Stimulated activated CD8-positive, alpha-beta memory T cell treated with anti-CD3 and anti-CD28 coated beads, Interleukin-12 subunit alpha, Interleukin-12 subunit beta, amount 100 ng/mL, for 4 hours (primary cell): ENCODE measurements at regions not wholly inside any gene's neighbourhood (a gene's known extent, or its start where the extent isn't known, plus 50 kb on each side); places are given as distances from the start of the nearest gene placed in this dataset.
"Not testable (repeated sequence)": the region's sequence is repeated elsewhere in the genome, so short reads cannot be mapped to it uniquely, and the experiment has no call there.

ENCODE experiments used
- DNase-seq: peaks from one replicate; pipeline ENCODE4 v3.0.0-alpha.2; 2020; ENCODE audit warnings: low read depth

- DNase-seq: no peak
Measured at GRCh38 chr1:112818990-112819689, 104.0 kb upstream of the PPM1J start.

GRCh38 chr1:112817555-112818373 lies 102.6 kb upstream of the PPM1J start:
- no peak for DNase-seq

- DNase-seq: no peak
Measured at GRCh38 chr1:112815376-112815775, 100.2 kb upstream of the PPM1J start.

- not testable (repeated sequence) for DNase-seq
Measured at GRCh38 chr1:112814645-112815044, 99.5 kb upstream of the PPM1J start.

GRCh38 chr1:112808861-112809684 lies 93.9 kb upstream of the PPM1J start:
- peak; percentile 20 for DNase-seq

GRCh38 chr1:112807999-112808398 lies 92.9 kb upstream of the PPM1J start:
- DNase-seq: no peak

GRCh38 chr1:112807117-112807516 lies 92.0 kb upstream of the PPM1J start:
- DNase-seq: no peak

GRCh38 chr1:112806090-112806642 lies 91.0 kb upstream of the PPM1J start:
- no peak for DNase-seq

- DNase-seq: no peak
Measured at GRCh38 chr1:112805155-112805853, 90.2 kb upstream of the PPM1J start.

- no peak for DNase-seq
Measured at GRCh38 chr1:112803906-112804762, 89.0 kb upstream of the PPM1J start.

GRCh38 chr1:112800289-112800688 lies 85.2 kb upstream of the PPM1J start:
- DNase-seq: no peak

GRCh38 chr1:112798292-112798691 lies 83.2 kb upstream of the PPM1J start:
- DNase-seq: no peak

- DNase-seq: no peak
Measured at GRCh38 chr1:112797224-112797623, 82.1 kb upstream of the PPM1J start.

GRCh38 chr1:112794654-112795239 lies 79.6 kb upstream of the PPM1J start:
- DNase-seq: no peak

GRCh38 chr1:112793631-112794565 lies 78.8 kb upstream of the PPM1J start:
- no peak for DNase-seq

- DNase-seq: no peak
Measured at GRCh38 chr1:112791723-112792104, 76.6 kb upstream of the PPM1J start.

- DNase-seq: no peak
Measured at GRCh38 chr1:112790920-112791722, 76.0 kb upstream of the PPM1J start.

GRCh38 chr1:112788561-112788960 lies 73.4 kb upstream of the PPM1J start:
- no peak for DNase-seq
